GM18951 (cell line): ENCODE measurements at regions not wholly inside any gene's neighbourhood (a gene's known extent, or its start where the extent isn't known, plus 50 kb on each side); places are given as distances from the start of the nearest gene placed in this dataset.

Experiments used
- POLR2A ChIP-seq: IDR thresholded peaks from 4 replicates; pipeline ENCODE4 v1.6.1; 2011; ENCODE audit warnings: mild to moderate bottlenecking; ENCODE audit not compliant: insufficient read length, insufficient read depth; ENCODE audit errors: extremely low read depth
- in situ Hi-C: fragments of 300-500 bp; cut with MboI; formaldehyde crosslinking; loops from one replicate; pipeline ENCODE4 v1.12.0; 2022; ENCODE audit warnings: low sequenced_read_pairs, mixed read lengths, inconsistent platforms; ENCODE audit not compliant: unreplicated experiment

DNA sequence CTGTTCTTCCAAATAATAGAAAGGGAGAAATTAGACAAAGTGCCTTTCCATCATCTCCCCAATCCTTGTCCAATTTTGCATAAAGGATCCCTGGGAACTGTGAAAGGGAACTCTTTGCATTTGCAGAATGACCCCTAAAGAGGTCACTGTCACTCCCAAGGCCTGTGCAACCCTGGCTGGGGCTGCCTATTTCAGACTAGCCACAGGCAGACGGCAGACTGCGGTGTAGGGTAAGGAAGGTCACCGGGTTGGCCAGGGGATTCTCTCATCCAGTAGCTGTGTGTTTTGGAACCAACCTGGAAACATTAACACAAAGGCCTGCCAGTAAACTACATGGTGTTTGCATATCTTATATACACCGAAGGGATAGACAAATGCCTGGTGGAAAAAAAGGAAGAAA, 818.7 kb downstream of the BCL11A start:
- no peak for TF ChIP-seq POLR2A
- in situ Hi-C loops = no loop called here

- no peak for TF ChIP-seq POLR2A
- in situ Hi-C loops = no loop called here
These were observed 819.5 kb downstream of the BCL11A start for GRCh38 chr2:59733970-59734369.

DNA sequence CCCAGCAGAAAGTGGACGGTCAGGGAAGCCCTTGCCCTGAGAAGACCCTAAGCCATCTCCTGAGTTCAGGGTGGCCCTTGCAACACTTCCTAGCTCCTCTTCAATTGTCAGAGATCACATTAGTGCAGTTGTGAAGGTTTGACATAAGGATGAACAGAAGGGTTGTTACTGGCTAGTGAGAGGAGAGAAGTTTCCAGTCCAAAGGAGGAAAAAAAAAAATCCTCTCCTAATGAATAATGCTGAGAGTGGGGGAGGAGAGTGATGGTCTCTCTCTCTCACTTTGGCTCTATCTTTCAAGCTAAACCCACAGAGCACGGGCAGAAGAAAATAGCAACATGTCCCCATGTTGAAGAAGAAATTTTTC, 819.9 kb downstream of the BCL11A start:
- in situ Hi-C loops = no loop called here
- no peak for TF ChIP-seq POLR2A

DNA sequence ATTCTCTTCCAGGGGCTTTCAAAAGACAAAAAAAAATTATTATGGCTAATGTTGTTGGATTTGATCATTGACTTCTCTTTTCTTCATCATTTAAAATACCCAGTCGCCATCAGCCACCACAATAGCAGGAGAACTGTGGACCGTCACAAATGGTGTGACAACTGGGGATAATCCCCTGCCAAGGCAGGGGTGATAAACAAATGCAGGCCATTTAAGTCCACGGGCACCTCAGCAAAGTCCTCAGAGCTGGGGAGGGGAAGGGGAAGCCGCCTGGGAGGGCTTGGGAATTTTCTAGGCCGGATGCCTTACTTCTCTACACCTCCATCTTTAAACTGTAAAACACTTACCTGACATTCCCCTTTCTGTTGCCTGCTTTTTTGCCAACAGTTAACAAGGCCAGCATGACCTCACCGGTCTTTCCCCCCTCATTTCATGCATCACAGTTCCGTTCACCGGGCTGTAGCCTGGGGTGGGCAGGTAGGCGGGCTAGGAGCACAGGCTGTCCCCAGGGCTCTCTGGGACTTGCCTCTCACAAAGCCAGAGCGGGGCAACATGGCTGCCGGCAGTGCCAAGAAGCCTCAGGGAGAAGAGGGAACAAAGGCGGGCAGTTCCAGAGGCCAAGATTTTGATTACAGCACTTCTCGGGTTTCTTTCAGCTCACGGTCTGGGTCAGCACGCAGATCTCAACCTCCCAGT, 820.4 kb downstream of the BCL11A start:
- in situ Hi-C loops = no loop called here
- no peak for TF ChIP-seq POLR2A

DNA sequence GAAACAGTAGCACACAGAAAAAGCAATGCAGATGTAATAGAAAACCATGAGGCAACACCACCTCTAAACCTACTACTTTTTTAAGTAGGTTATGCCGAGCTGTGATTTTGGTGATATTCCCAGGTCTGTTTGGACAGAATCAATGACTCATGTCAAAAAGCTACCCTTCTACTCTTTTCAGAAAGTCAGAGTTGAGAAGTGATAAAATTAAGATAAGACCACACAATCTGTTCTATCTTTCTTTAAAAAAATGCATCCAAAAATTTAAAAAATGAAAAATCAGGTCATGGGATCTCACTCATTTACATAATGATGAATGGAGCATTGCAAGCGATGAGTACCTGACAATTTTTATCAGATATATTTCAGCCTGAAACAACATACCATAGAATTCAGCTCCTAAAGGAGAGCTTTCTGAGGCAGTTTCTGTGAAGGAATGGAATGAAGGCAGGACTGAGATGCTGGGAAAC, 826.3 kb downstream of the BCL11A start:
- in situ Hi-C loops = no loop called here
- no peak for TF ChIP-seq POLR2A

GRCh38 chr2:59726228-59727120, 827.0 kb downstream of the BCL11A start:
- in situ Hi-C loops = no loop called here
- no peak for TF ChIP-seq POLR2A

GRCh38 chr2:59724746-59725145, 828.7 kb downstream of the BCL11A start:
- in situ Hi-C loops = no loop called here
- no peak for TF ChIP-seq POLR2A

- no peak for TF ChIP-seq POLR2A
- in situ Hi-C loops = no loop called here
These were observed 833.1 kb downstream of the BCL11A start for GRCh38 chr2:59720296-59720866.

GRCh38 chr2:59713577-59713976, 839.9 kb downstream of the BCL11A start:
- TF ChIP-seq POLR2A = no peak
- in situ Hi-C loops = no loop called here

- no peak for TF ChIP-seq POLR2A
These were observed 842.3 kb downstream of the BCL11A start for GRCh38 chr2:59711121-59711520.

GRCh38 chr2:59706729-59707128, 846.7 kb downstream of the BCL11A start:
- TF ChIP-seq POLR2A = no peak
- in situ Hi-C loops = no loop called here

More at GRCh38 chr2:59711121-59711520, 842.3 kb downstream of the BCL11A start:
- in situ Hi-C loops = no loop called here

GRCh38 chr2:59703796-59704195, 849.7 kb downstream of the BCL11A start:
- no peak for TF ChIP-seq POLR2A
- in situ Hi-C loops = no loop called here

DNA sequence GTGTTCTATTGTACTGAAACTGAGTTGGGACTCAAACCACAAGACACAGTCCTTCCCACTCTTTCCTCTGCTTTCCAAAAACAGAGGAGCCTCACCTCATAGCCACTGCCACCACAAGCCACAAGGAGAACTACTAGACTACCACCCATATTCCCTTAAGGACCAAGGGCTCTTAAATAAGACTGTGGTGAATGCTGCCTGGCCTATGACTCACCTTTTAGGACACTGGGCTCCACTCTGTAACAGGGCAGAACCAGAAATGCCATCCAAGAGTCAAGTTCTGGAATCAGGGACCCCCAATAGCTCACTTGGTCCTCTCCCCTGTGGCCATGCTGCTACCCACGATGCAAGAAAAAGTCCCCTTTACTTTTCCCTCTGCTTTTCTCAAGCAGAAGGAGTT, 851.4 kb downstream of the BCL11A start:
- no peak for TF ChIP-seq POLR2A
- in situ Hi-C loops = no loop called here
